HepG2 (cell line): ENCODE measurements at regions not wholly inside any gene's neighbourhood (a gene's known extent, or its start where the extent isn't known, plus 50 kb on each side); places are given as distances from the start of the nearest gene placed in this dataset.

ENCODE experiments used
- ATAC-seq: fragments of 200-7000 bp; cut with Tn5 transposase; 3 replicates; pipeline ENCODE4 v1.9.1; 2020; ENCODE audit warnings: mild to moderate bottlenecking, moderate library complexity
- BruUV-seq: library from RNA; stranded (reverse); fragments of 400-500 nt; replicated peaks from 2 replicates; lab custom pipeline; 2021; lab: Mats Ljungman, UMichigan
- CTCF ChIA-PET: fragments of 300-600 bp; formaldehyde crosslinking; extraction: SDS; loops from one replicate; lab custom pipeline; 2021; ENCODE audit warnings: low total read pairs, inconsistent platforms, low intra/inter-chr PET ratio; lab: Yijun Ruan, JAX
- POLR2A ChIA-PET: fragments of 350-600 bp; sonication (Branson Sonifier 250); formaldehyde crosslinking; loops from one replicate; lab custom pipeline; 2020; ENCODE audit warnings: antibody characterized with exemption, inconsistent platforms; lab: Yijun Ruan, JAX
- DNase-seq: peaks from one replicate; pipeline ENCODE4 v3.0.0-alpha.2; 2015; ENCODE audit warnings: low spot score
- FAIRE-seq: peaks from 3 replicates; lab custom pipeline; 2011; peaks lifted over from hg19 to GRCh38; lab: Jason Lieb, UNC
- H2AFZ ChIP-seq: one replicate; pipeline ENCODE4 v1.6.1; 2011; ENCODE audit warnings: low read length, inconsistent platforms
- H3K27ac ChIP-seq: fragments of 300-600 bp; 3 replicates; pipeline ENCODE4 v1.8.0; 2011; ENCODE audit warnings: mixed run types, mild to moderate bottlenecking, mixed read lengths, low read length, inconsistent platforms; ENCODE audit not compliant: insufficient read depth; ENCODE audit errors: extremely low read length
- H3K27me3 ChIP-seq, 2 experiments: fragments of 200-600 bp in 1 of 2; 2 replicates in 1 of 2; 3 replicates in 1 of 2; pipeline versions ENCODE4 v1.6.0 to v1.8.0; 2011; ENCODE audit warnings: low read length in 2 of 2, mild to moderate bottlenecking in 2 of 2, moderate library complexity in 2 of 2, inconsistent platforms in 1 of 2; ENCODE audit not compliant: insufficient read depth in 2 of 2, control insufficient read depth in 1 of 2
- H3K36me3 ChIP-seq, 2 experiments: fragments of 200-600 bp in 1 of 2; replicated peaks in 1 of 2; 2 replicates in 1 of 2; 3 replicates in 1 of 2; pipeline versions ENCODE4 v1.5.1 to v1.8.0; 2011; ENCODE audit warnings: low read length in 2 of 2, inconsistent platforms in 1 of 2; ENCODE audit not compliant: insufficient read depth in 2 of 2, control insufficient read depth in 1 of 2
- H3K4me1 ChIP-seq: 2 replicates; pipeline ENCODE4 v1.5.1; 2012; ENCODE audit warnings: low read length, inconsistent platforms; ENCODE audit not compliant: insufficient read depth
- H3K4me2 ChIP-seq: 2 replicates; pipeline ENCODE4 v1.6.0; 2011; ENCODE audit warnings: low read depth, low read length, inconsistent platforms
- H3K4me3 ChIP-seq, 3 experiments: fragments of 200-600 bp in 1 of 3; sonication (generic), shearing (Covaris generic) in 1 of 3; replicated peaks in 1 of 3; 2 replicates each; pipeline ENCODE4 v1.5.1; 2011 to 2016; ENCODE audit warnings: low read length in 3 of 3, inconsistent platforms in 2 of 3, low read depth in 2 of 3, mild to moderate bottlenecking in 2 of 3, control low read depth in 1 of 3, mixed read lengths in 1 of 3; ENCODE audit not compliant: insufficient read depth in 1 of 3
- H3K79me2 ChIP-seq: one replicate; pipeline ENCODE4 v1.6.1; 2011; ENCODE audit warnings: low read length, inconsistent platforms; ENCODE audit not compliant: insufficient read depth
- H3K9ac ChIP-seq: 2 replicates; pipeline ENCODE4 v1.6.0; 2011; ENCODE audit warnings: mild to moderate bottlenecking, low read depth, low read length, inconsistent platforms; ENCODE audit not compliant: insufficient read depth
- H3K9me3 ChIP-seq: 2 replicates; pipeline ENCODE4 v1.5.1; 2012; ENCODE audit warnings: mild to moderate bottlenecking, low read length
- H4K20me1 ChIP-seq: 2 replicates; pipeline ENCODE4 v1.6.0; 2011; ENCODE audit warnings: inconsistent platforms, mild to moderate bottlenecking, low read length, moderate library complexity; ENCODE audit not compliant: insufficient read depth
- EZH2 ChIP-seq: conservative IDR thresholded peaks from 2 replicates; pipeline ENCODE4 v1.6.1; 2012; ENCODE audit warnings: mild to moderate bottlenecking, low read depth, low read length, moderate library complexity
- FOXK2 ChIP-seq: fragments of 450-650 bp; IDR thresholded peaks from 2 replicates; pipeline ENCODE4 v1.6.1; 2016
- ISL2 ChIP-seq: sonication (generic); formaldehyde crosslinking; IDR thresholded peaks from 2 replicates; pipeline ENCODE4 v1.5.0; 2020; ENCODE audit warnings: missing genetic modification reagents
- MEIS2 ChIP-seq: sonication (generic); formaldehyde crosslinking; IDR thresholded peaks from 2 replicates; pipeline ENCODE4 v1.9.0; 2021; ENCODE audit warnings: mild to moderate bottlenecking, missing genetic modification reagents
- ZBTB21 ChIP-seq: sonication (generic); formaldehyde crosslinking; IDR thresholded peaks from 2 replicates; pipeline ENCODE4 v1.4.0; 2020; ENCODE audit warnings: missing genetic modification reagents
- ZBTB38 ChIP-seq: sonication (generic); formaldehyde crosslinking; IDR thresholded peaks from 2 replicates; pipeline ENCODE4 v1.5.1; 2020; ENCODE audit warnings: mild to moderate bottlenecking, missing genetic modification reagents
- ZNF12 ChIP-seq: sonication (generic); formaldehyde crosslinking; IDR thresholded peaks from 2 replicates; pipeline ENCODE4 v1.5.0; 2020; ENCODE audit warnings: missing genetic modification reagents
- ZNF24 ChIP-seq: fragments of 450-650 bp; IDR thresholded peaks from 2 replicates; pipeline ENCODE4 v1.6.1; 2017; ENCODE audit warnings: antibody characterized with exemption, mild to moderate bottlenecking
- ZNF7 ChIP-seq: IDR thresholded peaks from 2 replicates; pipeline ENCODE4 v1.6.1; 2016; ENCODE audit warnings: missing biosample characterization, missing genetic modification reagents
- WGBS: methylation state at CpG from one replicate; pipeline ENCODE4 v1.1.6; 2017; ENCODE audit warnings: low lambda C conversion rate; 5-methylcytosine and 5-hydroxymethylcytosine counted together
- in situ Hi-C: cut with HindIII; loops from 2 replicates; pipeline ENCODE4 v1.10.0; 2017; ENCODE audit warnings: low pct_unique_long_range_greater_than_20kb; ENCODE audit not compliant: extremely low pct_ligation_motif_present
- intact Hi-C: fragments of 100-400 bp; cut with micrococcal nuclease; formaldehyde crosslinking; loops from one replicate; pipeline ENCODE4 v1.10.0; 2022; ENCODE audit not compliant: unreplicated experiment
- TF ChIP-seq, protein P1 (sequence below): sonication (generic); formaldehyde crosslinking; IDR thresholded peaks from 2 replicates; pipeline ENCODE4 v1.8.1; 2023; ENCODE audit warnings: mild to moderate bottlenecking, inconsistent platforms, moderate library complexity, missing genetic modification reagents, borderline replicate concordance
- TF ChIP-seq, protein P2 (sequence below): sonication (generic); formaldehyde crosslinking; IDR thresholded peaks from one replicate; pipeline ENCODE4 v1.5.1; 2020; ENCODE audit warnings: mild to moderate bottlenecking, missing genetic modification reagents; ENCODE audit errors: not compliant biosample characterization
- TF ChIP-seq, protein P3 (sequence below): sonication (generic); formaldehyde crosslinking; conservative IDR thresholded peaks from 2 replicates; pipeline ENCODE4 v1.4.0; 2020; ENCODE audit warnings: missing genetic modification reagents

DNA sequence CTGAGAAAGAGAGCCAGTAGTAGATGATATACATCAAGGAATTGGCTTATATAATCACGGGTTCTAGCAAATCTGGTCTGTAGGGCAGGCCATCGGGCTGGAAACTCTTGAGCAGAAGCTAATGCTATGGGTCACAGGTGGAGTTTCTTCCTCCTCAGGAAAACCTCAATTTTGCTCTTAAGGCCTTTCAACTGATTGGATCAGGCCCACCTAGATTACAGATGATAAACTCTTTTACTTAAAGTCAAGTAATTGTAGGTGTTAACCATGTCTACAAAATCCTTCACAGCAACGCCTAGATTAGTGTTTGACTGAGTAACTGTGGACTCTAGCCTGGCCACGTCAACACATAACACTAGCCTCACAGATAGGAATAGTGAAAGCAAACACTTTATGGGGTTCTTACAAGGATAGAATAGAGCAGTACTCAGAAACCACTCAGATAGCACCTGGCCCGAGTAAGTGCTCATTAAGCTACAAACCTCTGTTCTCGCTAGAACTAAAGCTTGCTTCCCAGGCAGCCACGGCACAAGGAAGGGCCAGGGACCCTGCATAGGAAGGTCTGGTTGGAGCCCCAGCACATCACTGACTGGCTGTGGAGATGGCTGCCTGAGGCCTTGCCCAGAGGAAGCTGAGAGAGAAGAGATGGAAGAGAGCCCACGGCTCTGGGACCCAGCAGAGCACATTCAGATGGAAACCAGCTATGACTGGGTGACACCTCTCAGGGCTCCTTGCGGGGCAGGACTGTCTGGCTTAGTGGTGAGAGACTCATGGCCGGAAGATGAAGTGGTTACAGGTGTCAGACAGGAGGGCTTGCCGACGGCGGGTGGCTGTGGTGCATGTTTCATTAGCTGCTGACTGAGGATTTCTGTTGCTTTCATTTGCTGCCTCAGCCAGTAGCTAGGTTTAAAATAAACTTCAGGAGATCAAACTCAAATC, 202.5 kb upstream of the TLE3 start:
- FAIRE-seq (no peak), DNase-seq (no peak), ATAC-seq (no peak; the same call in 2 of the 3 replicates)
- H3K36me3 ChIP-seq = no peaks in the 10 kb centered on the region
- H3K27ac ChIP-seq = no peak overlapping the region
- H3K27me3 ChIP-seq = peaks cover 0 to 1% of the 10 kb centered on the region in 2 experiments; a peak in 1 of 5 replicates
- H4K20me1 ChIP-seq = no peaks in the 10 kb centered on the region
- H3K4me1 ChIP-seq = no peaks in the 10 kb centered on the region
- BruUV-seq = no TSS peak
- ChIA-PET CTCF (no interaction called here), POLR2A (no interaction called here)
- H3K79me2 ChIP-seq = no peaks in the 10 kb centered on the region
- 22% methylated on average over 10 of the region's 13 CpGs for WGBS
- no peak overlapping the region for H3K4me3 ChIP-seq
- H3K9ac ChIP-seq = no peak overlapping the region
- H3K4me2 ChIP-seq = no peak overlapping the region
- in situ Hi-C loops = no loop called here
- intact Hi-C loops = no loop called here
- H2AFZ ChIP-seq = no peak overlapping the region
- H3K9me3 ChIP-seq = no peaks in the 10 kb centered on the region
- no peak for TF ChIP-seq ZBTB21
- TF ChIP-seq, protein P1, sequence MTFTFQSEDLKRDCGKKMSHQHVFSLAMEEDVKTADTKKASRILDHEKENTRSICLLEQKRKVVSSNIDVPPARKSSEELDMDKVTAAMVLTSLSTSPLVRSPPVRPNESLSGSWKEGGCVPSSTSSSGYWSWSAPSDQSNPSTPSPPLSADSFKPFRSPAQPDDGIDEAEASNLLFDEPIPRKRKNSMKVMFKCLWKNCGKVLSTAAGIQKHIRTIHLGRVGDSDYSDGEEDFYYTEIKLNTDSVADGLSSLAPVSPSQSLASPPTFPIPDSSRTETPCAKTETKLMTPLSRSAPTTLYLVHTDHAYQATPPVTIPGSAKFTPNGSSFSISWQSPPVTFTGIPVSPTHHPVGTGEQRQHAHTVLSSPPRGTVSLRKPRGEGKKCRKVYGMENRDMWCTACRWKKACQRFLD (CRISPR knock-in tag) = no peak
- TF ChIP-seq ZNF7 (CRISPR knock-in tag) = no peak
- TF ChIP-seq MEIS2 (CRISPR knock-in tag) = no peak
- TF ChIP-seq FOXK2 = no peak
- TF ChIP-seq, protein P2, sequence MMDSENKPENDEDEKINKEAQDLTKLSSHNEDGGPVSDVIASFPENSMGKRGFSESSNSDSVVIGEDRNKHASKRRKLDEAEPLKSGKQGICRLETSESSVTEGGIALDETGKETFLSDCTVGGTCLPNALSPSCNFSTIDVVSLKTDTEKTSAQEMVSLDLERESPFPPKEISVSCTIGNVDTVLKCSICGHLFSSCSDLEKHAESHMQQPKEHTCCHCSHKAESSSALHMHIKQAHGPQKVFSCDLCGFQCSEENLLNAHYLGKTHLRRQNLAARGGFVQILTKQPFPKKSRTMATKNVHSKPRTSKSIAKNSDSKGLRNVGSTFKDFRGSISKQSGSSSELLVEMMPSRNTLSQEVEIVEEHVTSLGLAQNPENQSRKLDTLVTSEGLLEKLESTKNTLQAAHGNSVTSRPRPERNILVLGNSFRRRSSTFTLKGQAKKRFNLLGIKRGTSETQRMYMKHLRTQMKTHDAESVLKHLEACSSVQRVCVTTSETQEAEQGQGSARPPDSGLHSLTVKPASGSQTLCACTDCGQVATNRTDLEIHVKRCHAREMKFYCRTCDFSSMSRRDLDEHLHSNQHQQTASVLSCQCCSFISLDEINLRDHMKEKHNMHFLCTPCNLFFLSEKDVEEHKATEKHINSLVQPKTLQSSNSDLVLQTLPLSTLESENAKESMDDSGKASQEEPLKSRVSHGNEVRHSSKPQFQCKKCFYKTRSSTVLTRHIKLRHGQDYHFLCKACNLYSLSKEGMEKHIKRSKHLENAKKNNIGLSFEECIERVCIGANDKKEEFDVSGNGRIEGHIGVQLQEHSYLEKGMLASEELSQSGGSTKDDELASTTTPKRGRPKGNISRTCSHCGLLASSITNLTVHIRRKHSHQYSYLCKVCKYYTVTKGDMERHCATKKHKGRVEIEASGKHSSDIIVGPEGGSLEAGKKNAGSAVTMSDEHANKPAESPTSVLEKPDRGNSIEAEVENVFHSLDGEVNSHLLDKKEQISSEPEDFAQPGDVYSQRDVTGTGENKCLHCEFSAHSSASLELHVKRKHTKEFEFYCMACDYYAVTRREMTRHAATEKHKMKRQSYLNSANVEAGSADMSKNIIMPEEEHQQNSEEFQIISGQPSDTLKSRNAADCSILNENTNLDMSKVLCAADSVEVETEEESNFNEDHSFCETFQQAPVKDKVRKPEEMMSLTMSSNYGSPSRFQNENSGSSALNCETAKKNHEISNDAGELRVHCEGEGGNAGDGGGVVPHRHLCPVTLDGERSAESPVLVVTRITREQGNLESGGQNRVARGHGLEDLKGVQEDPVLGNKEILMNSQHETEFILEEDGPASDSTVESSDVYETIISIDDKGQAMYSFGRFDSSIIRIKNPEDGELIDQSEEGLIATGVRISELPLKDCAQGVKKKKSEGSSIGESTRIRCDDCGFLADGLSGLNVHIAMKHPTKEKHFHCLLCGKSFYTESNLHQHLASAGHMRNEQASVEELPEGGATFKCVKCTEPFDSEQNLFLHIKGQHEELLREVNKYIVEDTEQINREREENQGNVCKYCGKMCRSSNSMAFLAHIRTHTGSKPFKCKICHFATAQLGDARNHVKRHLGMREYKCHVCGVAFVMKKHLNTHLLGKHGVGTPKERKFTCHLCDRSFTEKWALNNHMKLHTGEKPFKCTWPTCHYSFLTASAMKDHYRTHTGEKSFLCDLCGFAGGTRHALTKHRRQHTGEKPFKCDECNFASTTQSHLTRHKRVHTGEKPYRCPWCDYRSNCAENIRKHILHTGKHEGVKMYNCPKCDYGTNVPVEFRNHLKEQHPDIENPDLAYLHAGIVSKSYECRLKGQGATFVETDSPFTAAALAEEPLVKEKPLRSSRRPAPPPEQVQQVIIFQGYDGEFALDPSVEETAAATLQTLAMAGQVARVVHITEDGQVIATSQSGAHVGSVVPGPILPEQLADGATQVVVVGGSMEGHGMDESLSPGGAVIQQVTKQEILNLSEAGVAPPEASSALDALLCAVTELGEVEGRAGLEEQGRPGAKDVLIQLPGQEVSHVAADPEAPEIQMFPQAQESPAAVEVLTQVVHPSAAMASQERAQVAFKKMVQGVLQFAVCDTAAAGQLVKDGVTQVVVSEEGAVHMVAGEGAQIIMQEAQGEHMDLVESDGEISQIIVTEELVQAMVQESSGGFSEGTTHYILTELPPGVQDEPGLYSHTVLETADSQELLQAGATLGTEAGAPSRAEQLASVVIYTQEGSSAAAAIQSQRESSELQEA (CRISPR knock-in tag) = no peak
- no peak for TF ChIP-seq ZBTB38
- TF ChIP-seq ISL2 (CRISPR knock-in tag) = no peak
- TF ChIP-seq, protein P3, sequence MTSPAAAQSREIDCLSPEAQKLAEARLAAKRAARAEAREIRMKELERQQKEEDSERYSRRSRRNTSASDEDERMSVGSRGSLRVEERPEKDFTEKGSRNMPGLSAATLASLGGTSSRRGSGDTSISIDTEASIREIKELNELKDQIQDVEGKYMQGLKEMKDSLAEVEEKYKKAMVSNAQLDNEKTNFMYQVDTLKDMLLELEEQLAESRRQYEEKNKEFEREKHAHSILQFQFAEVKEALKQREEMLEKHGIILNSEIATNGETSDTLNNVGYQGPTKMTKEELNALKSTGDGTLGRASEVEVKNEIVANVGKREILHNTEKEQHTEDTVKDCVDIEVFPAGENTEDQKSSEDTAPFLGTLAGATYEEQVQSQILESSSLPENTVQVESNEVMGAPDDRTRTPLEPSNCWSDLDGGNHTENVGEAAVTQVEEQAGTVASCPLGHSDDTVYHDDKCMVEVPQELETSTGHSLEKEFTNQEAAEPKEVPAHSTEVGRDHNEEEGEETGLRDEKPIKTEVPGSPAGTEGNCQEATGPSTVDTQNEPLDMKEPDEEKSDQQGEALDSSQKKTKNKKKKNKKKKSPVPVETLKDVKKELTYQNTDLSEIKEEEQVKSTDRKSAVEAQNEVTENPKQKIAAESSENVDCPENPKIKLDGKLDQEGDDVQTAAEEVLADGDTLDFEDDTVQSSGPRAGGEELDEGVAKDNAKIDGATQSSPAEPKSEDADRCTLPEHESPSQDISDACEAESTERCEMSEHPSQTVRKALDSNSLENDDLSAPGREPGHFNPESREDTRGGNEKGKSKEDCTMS = no peak
- no peak for TF ChIP-seq EZH2
- no peak for TF ChIP-seq ZNF24
- no peak for TF ChIP-seq ZNF12
